Karpas-422 (cell line): ENCODE measurements at regions not wholly inside any gene's neighbourhood (a gene's known extent, or its start where the extent isn't known, plus 50 kb on each side); places are given as distances from the start of the nearest gene placed in this dataset.

Experiments used
- DNase-seq: peaks from one replicate; pipeline ENCODE4 v3.0.0-alpha.2; 2015
- H2AFZ ChIP-seq: fragments of 200-600 bp; sonication (generic); 2 replicates; pipeline ENCODE4 v1.6.1; 2014; ENCODE audit warnings: antibody characterized with exemption, low read length, mixed read lengths
- H3K27ac ChIP-seq: fragments of 200-600 bp; sonication (generic); 2 replicates; pipeline ENCODE4 v1.5.1; 2014; ENCODE audit warnings: mild to moderate bottlenecking, low read length, moderate library complexity
- H3K27me3 ChIP-seq: fragments of 200-600 bp; sonication (generic); 2 replicates; pipeline ENCODE4 v1.6.1; 2014; ENCODE audit warnings: low read length, mixed read lengths
- H3K36me3 ChIP-seq: fragments of 200-600 bp; sonication (generic); 2 replicates; pipeline ENCODE4 v1.6.1; 2014; ENCODE audit warnings: low read length, mixed read lengths; ENCODE audit not compliant: insufficient read depth
- H3K4me1 ChIP-seq: fragments of 200-600 bp; sonication (generic); 2 replicates; pipeline ENCODE4 v1.6.1; 2014; ENCODE audit warnings: mild to moderate bottlenecking, low read length, mixed read lengths
- H3K4me2 ChIP-seq: fragments of 200-600 bp; sonication (generic); 2 replicates; pipeline ENCODE4 v1.6.1; 2014; ENCODE audit warnings: low read length, low read depth, mild to moderate bottlenecking; ENCODE audit not compliant: poor library complexity, severe bottlenecking
- H3K4me3 ChIP-seq: fragments of 200-600 bp; sonication (generic); 2 replicates; pipeline ENCODE4 v1.5.1; 2014; ENCODE audit warnings: mild to moderate bottlenecking, antibody characterized with exemption, low read length, mixed read lengths
- H3K79me2 ChIP-seq: fragments of 200-600 bp; sonication (generic); 2 replicates; pipeline ENCODE4 v1.6.1; 2014; ENCODE audit warnings: mild to moderate bottlenecking, low read length, mixed read lengths
- H3K9ac ChIP-seq: fragments of 200-600 bp; sonication (generic); 2 replicates; pipeline ENCODE4 v1.6.0; 2014; ENCODE audit warnings: low read length
- H3K9me2 ChIP-seq: fragments of 200-600 bp; sonication (generic), shearing (Covaris generic); replicated peaks from 2 replicates; pipeline ENCODE4 v1.6.0; 2014; ENCODE audit warnings: mild to moderate bottlenecking, low read length, moderate library complexity; ENCODE audit not compliant: insufficient read depth
- H3K9me3 ChIP-seq: fragments of 300-700, 200-600 bp; sonication (generic); 2 replicates; pipeline ENCODE4 v1.6.1; 2014; ENCODE audit warnings: low read length, mixed read lengths
- H4K20me1 ChIP-seq: fragments of 200-600 bp; sonication (generic); 2 replicates; pipeline ENCODE4 v1.6.1; 2014; ENCODE audit warnings: mild to moderate bottlenecking, antibody characterized with exemption, low read length, low read depth; ENCODE audit not compliant: insufficient read depth

GRCh38 chr6:6892744-6893583, 214.8 kb upstream of the RREB1 start:
- H3K4me1 ChIP-seq: no peaks in the 10 kb centered on the region
- H3K4me2 ChIP-seq: no peak overlapping the region
- H3K27me3 ChIP-seq: no peaks in the 10 kb centered on the region
- H3K36me3 ChIP-seq: no peaks in the 10 kb centered on the region
- no peak for DNase-seq
- no peaks in the 10 kb centered on the region for H3K9me3 ChIP-seq
- no peaks in the 10 kb centered on the region for H3K9me2 ChIP-seq
- no peaks in the 10 kb centered on the region for H3K79me2 ChIP-seq
- no peak overlapping the region for H3K9ac ChIP-seq
- H4K20me1 ChIP-seq: no peaks in the 10 kb centered on the region
- no peak overlapping the region for H2AFZ ChIP-seq
- no peak overlapping the region for H3K4me3 ChIP-seq
- no peak overlapping the region for H3K27ac ChIP-seq

DNA sequence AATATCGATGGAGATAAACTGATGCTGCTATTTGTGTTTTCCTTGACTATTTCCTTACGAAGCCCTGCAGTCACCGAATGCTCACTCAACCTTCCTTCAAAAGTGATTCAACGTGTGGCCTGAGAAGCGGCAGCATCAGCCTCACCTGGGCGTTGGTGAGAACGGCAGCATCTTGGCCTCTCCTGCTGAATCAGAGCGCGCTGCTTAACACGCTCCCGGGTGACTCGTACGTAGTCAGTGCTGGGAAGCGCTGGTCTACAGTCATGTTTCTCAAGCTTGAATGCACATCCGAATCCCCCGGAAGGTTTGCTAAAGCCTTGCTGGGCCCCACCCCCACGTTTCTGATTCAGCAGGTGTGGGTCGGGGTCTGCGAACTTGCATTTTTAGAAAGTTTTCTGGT, 214.1 kb upstream of the RREB1 start:
- no peak overlapping the region for H3K9ac ChIP-seq
- no peaks in the 10 kb centered on the region for H3K9me3 ChIP-seq
- H4K20me1 ChIP-seq: no peaks in the 10 kb centered on the region
- H3K27me3 ChIP-seq: no peaks in the 10 kb centered on the region
- no peaks in the 10 kb centered on the region for H3K36me3 ChIP-seq
- H3K27ac ChIP-seq: no peak overlapping the region
- H3K4me2 ChIP-seq: no peak overlapping the region
- no peaks in the 10 kb centered on the region for H3K9me2 ChIP-seq
- no peaks in the 10 kb centered on the region for H3K79me2 ChIP-seq
- H3K4me1 ChIP-seq: no peaks in the 10 kb centered on the region
- no peak overlapping the region for H2AFZ ChIP-seq
- no peak for DNase-seq
- H3K4me3 ChIP-seq: no peak overlapping the region

- Histone ChIP-seq H3K9ac (no peak overlapping the region), H3K9me2 (no peaks in the 10 kb centered on the region), H3K79me2 (no peaks in the 10 kb centered on the region), H3K4me1 (no peaks in the 10 kb centered on the region), H4K20me1 (no peaks in the 10 kb centered on the region), H3K27ac (no peak overlapping the region), H3K27me3 (no peaks in the 10 kb centered on the region), H3K36me3 (no peaks in the 10 kb centered on the region), H3K4me3 (no peak overlapping the region), H2AFZ (no peak overlapping the region), H3K9me3 (no peaks in the 10 kb centered on the region), H3K4me2 (no peak overlapping the region)
- DNase-seq: no peak
Observed at GRCh38 chr6:6895929-6896328, 211.8 kb upstream of the RREB1 start.

- no peaks in the 10 kb centered on the region for H4K20me1 ChIP-seq
- no peaks in the 10 kb centered on the region for H3K27me3 ChIP-seq
- H3K9me2 ChIP-seq: no peaks in the 10 kb centered on the region
- no peak overlapping the region for H3K9ac ChIP-seq
- H3K4me2 ChIP-seq: no peak overlapping the region
- H3K9me3 ChIP-seq: no peaks in the 10 kb centered on the region
- H3K79me2 ChIP-seq: no peaks in the 10 kb centered on the region
- no peak overlapping the region for H3K27ac ChIP-seq
- H2AFZ ChIP-seq: no peak overlapping the region
- no peaks in the 10 kb centered on the region for H3K4me1 ChIP-seq
- no peaks in the 10 kb centered on the region for H3K36me3 ChIP-seq
- DNase-seq: no peak
- H3K4me3 ChIP-seq: no peak overlapping the region
Observed at GRCh38 chr6:6897140-6897539, 210.6 kb upstream of the RREB1 start.

- no peak for DNase-seq
- no peak overlapping the region for H2AFZ ChIP-seq
- H3K36me3 ChIP-seq: no peaks in the 10 kb centered on the region
Observed at GRCh38 chr6:6900569-6901204, 207.1 kb upstream of the RREB1 start.

GRCh38 chr6:6901205-6901719, 206.5 kb upstream of the RREB1 start:
- no peaks in the 10 kb centered on the region for H3K4me1 ChIP-seq
- H3K4me2 ChIP-seq: no peak overlapping the region
- no peaks in the 10 kb centered on the region for H3K36me3 ChIP-seq
- no peaks in the 10 kb centered on the region for H3K27me3 ChIP-seq
- H3K27ac ChIP-seq: no peak overlapping the region
- no peak overlapping the region for H3K4me3 ChIP-seq
- no peaks in the 10 kb centered on the region for H4K20me1 ChIP-seq
- no peak for DNase-seq
- no peak overlapping the region for H3K9ac ChIP-seq
- no peak overlapping the region for H2AFZ ChIP-seq
- no peaks in the 10 kb centered on the region for H3K9me3 ChIP-seq
- no peaks in the 10 kb centered on the region for H3K79me2 ChIP-seq
- H3K9me2 ChIP-seq: no peaks in the 10 kb centered on the region

More at GRCh38 chr6:6900569-6901204, 207.1 kb upstream of the RREB1 start:
- Histone ChIP-seq H3K4me3 (no peak overlapping the region), H3K27me3 (no peaks in the 10 kb centered on the region), H3K9me3 (no peaks in the 10 kb centered on the region), H3K27ac (no peak overlapping the region), H3K79me2 (no peaks in the 10 kb centered on the region), H3K9me2 (no peaks in the 10 kb centered on the region), H3K4me1 (no peaks in the 10 kb centered on the region), H3K4me2 (no peak overlapping the region), H4K20me1 (no peaks in the 10 kb centered on the region), H3K9ac (no peak overlapping the region)

- H4K20me1 ChIP-seq: no peaks in the 10 kb centered on the region
- H3K4me1 ChIP-seq: no peaks in the 10 kb centered on the region
- no peaks in the 10 kb centered on the region for H3K79me2 ChIP-seq
- no peaks in the 10 kb centered on the region for H3K9me2 ChIP-seq
- H3K27ac ChIP-seq: no peak overlapping the region
- no peak for DNase-seq
- no peak overlapping the region for H3K4me3 ChIP-seq
- no peaks in the 10 kb centered on the region for H3K36me3 ChIP-seq
- H2AFZ ChIP-seq: no peak overlapping the region
- no peak overlapping the region for H3K4me2 ChIP-seq
- H3K9ac ChIP-seq: no peak overlapping the region
- no peaks in the 10 kb centered on the region for H3K9me3 ChIP-seq
- no peaks in the 10 kb centered on the region for H3K27me3 ChIP-seq
Observed at GRCh38 chr6:6901945-6902344, 205.8 kb upstream of the RREB1 start.

DNA sequence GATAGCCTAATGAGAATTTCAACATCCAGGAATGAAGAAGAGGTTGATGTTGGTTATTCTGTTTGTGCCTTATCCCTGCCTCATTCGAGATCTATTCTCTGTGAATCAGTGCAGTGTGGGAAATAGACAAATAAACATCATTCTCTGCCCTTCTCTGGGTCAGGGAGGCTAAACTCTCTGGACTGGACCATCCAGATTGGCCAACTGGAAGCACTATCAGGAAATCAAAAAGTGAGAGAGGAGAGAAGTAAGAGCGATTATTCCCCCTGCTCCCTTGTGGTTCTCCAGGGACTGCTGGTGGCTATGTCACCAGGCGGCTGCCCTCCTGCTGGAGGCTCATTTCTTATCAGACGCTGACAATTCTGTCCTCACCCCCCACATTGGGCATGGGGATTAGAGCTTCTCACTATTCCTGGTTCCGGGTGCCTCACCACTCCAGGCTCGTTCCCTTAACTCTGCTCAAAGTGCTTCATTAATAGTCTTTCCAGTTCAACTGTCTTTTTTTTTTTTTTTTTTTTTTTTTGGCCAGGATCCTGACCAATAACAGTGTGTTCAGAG, 201.7 kb upstream of the RREB1 start:
- Histone ChIP-seq H3K4me3 (no peak overlapping the region), H3K9me2 (no peaks in the 10 kb centered on the region), H3K4me2 (no peak overlapping the region), H3K9me3 (no peaks in the 10 kb centered on the region), H2AFZ (no peak overlapping the region), H4K20me1 (no peaks in the 10 kb centered on the region), H3K27me3 (no peaks in the 10 kb centered on the region), H3K27ac (no peak overlapping the region), H3K36me3 (no peaks in the 10 kb centered on the region), H3K4me1 (no peaks in the 10 kb centered on the region), H3K9ac (no peak overlapping the region), H3K79me2 (no peaks in the 10 kb centered on the region)
- DNase-seq: no peak
